ENCODE measurements at regions not wholly inside any gene's neighbourhood (a gene's known extent, or its start where the extent isn't known, plus 50 kb on each side); places are given as distances from the start of the nearest gene placed in this dataset.

DNA sequence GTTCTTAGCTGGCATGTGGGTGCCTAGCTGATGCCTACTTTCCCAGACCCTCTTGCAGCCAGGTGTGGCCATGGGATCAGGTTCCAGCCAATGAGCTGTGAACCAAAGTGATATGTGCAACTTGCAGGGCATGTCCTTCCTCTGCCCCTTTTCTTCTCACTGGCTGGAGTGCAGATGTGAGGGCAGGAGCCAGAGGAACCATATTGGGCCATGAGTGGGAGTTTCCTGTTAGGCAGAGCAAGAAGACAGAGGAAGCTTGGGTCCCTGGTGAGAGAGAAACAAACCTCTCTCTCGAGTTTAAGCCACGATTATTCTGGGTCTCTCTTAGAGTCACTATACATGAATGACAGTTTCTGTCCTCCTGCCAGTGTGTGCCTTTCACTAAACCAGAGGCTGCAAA is 120.4 kb upstream of the STX18 start:
- no peak overlapping the region for H2AFZ ChIP-seq (ENCODE audit: control insufficient read depth, low read length)
- no peak overlapping the region for H3K4me2 ChIP-seq (ENCODE audit: control insufficient read depth, extremely low read depth, insufficient read depth, low read depth, low read length)
- no peak for FAIRE-seq

DNA sequence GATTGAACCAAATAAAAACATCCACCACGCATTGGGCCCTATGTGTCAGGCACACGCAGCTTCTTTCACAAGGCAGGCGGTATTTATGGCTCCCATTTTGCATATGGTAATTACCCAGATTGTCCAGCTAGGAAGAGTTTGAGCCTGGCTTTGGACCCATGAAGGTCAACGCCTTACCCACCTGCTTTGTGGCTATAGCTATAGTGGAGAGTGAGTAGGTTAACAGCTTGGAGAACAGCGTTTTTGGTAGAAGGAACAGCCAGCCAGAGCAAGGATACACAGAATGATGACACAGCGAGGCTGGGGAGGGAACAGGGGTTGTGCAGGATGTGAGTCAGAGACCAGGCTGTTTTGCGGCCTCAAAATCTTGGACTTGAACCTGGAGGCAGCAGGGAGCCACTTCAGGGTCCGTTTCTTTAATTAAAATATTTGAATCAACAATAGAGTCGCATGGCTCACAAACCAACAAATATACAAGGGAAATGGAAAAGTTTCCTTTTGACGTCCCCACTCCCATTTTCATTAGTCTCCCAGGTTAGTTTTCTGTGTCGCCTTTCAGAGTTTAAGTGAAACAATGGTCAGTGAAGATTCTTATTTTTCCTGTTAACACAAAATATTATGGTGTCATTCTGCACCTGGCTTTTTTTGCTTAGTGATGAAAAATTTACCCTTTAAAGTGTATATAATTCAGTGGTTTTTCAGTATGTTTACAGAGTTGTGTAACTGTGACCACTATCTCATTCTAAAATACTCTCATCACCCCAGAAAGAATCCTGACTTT is 118.2 kb upstream of the STX18 start:
- Histone ChIP-seq H3K9me3 (ENCODE audit: control insufficient read depth, low read depth, low read length) (no peaks in the 10 kb centered on the region), H3K27ac (ENCODE audit: control insufficient read depth, insufficient read depth, low read length) (peak overlapping the region; percentile 34), H4K20me1 (ENCODE audit: control insufficient read depth, extremely low read depth, insufficient read depth, low read length) (no peaks in the 10 kb centered on the region), H3K4me3 (ENCODE audit: control insufficient read depth in 2 of 3, extremely low read depth in 1 of 3, insufficient read depth in 2 of 3, low read depth in 1 of 3, low read length in 3 of 3) (no peak overlapping the region), H3K27me3 (ENCODE audit: control insufficient read depth, extremely low read depth, insufficient read depth, low read length) (no peaks in the 10 kb centered on the region), H2AFZ (ENCODE audit: control insufficient read depth, low read length) (no peak overlapping the region), H3K9me1 (ENCODE audit: control insufficient read depth, extremely low read depth, insufficient read depth, low read length) (no peaks in the 10 kb centered on the region), H3K9ac (ENCODE audit: control insufficient read depth, extremely low read depth, insufficient read depth, low read length) (no peak overlapping the region), H3K4me2 (ENCODE audit: control insufficient read depth, extremely low read depth, insufficient read depth, low read depth, low read length) (no peak overlapping the region), H3K4me1 (ENCODE audit: control insufficient read depth, extremely low read depth, insufficient read depth, low read length) (peaks cover 12% of the 10 kb centered on the region), H3K79me2 (ENCODE audit: control insufficient read depth, insufficient read depth, low read length) (no peaks in the 10 kb centered on the region), H3K36me3 (ENCODE audit: control insufficient read depth in 2 of 2, extremely low read depth in 1 of 2, insufficient read depth in 2 of 2, low read length in 2 of 2) (no peaks in the 10 kb centered on the region)
- DNase-seq (ENCODE audit: low read depth, low spot score), result no peak
- dilution Hi-C loops (cut with MboI; ENCODE audit: extremely low pct_ligation_motif_present, low sequenced_read_pairs), result no loop called here
- TF ChIP-seq, protein P1, sequence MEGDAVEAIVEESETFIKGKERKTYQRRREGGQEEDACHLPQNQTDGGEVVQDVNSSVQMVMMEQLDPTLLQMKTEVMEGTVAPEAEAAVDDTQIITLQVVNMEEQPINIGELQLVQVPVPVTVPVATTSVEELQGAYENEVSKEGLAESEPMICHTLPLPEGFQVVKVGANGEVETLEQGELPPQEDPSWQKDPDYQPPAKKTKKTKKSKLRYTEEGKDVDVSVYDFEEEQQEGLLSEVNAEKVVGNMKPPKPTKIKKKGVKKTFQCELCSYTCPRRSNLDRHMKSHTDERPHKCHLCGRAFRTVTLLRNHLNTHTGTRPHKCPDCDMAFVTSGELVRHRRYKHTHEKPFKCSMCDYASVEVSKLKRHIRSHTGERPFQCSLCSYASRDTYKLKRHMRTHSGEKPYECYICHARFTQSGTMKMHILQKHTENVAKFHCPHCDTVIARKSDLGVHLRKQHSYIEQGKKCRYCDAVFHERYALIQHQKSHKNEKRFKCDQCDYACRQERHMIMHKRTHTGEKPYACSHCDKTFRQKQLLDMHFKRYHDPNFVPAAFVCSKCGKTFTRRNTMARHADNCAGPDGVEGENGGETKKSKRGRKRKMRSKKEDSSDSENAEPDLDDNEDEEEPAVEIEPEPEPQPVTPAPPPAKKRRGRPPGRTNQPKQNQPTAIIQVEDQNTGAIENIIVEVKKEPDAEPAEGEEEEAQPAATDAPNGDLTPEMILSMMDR (optimal IDR thresholded peaks at IDR 0.05 in 1 of 3, IDR thresholded peaks at IDR 0.05 in 1 of 3, conservative IDR thresholded peaks at IDR 0.05 in 1 of 3; ENCODE audit: extremely low read depth in 1 of 3, insufficient read depth in 2 of 3, low read length in 3 of 3), result no peak
- TF ChIP-seq EZH2 (IDR thresholded peaks at IDR 0.05; ENCODE audit: low read length), result no peak
- FAIRE-seq, result peak; percentile 94

More for the DNA sequence above, 120.4 kb upstream of the STX18 start:
- no peaks in the 10 kb centered on the region for H3K79me2 ChIP-seq (ENCODE audit: control insufficient read depth, insufficient read depth, low read length)
- no peak for DNase-seq (ENCODE audit: low read depth, low spot score)
- H4K20me1 ChIP-seq (ENCODE audit: control insufficient read depth, extremely low read depth, insufficient read depth, low read length), result no peaks in the 10 kb centered on the region
- H3K27ac ChIP-seq (ENCODE audit: control insufficient read depth, insufficient read depth, low read length), result no peak overlapping the region
- TF ChIP-seq, protein P1 (optimal IDR thresholded peaks at IDR 0.05 in 1 of 3, IDR thresholded peaks at IDR 0.05 in 1 of 3, conservative IDR thresholded peaks at IDR 0.05 in 1 of 3; ENCODE audit: extremely low read depth in 1 of 3, insufficient read depth in 2 of 3, low read length in 3 of 3), result no peak
- no peak for TF ChIP-seq EZH2 (IDR thresholded peaks at IDR 0.05; ENCODE audit: low read length)
- H3K9ac ChIP-seq (ENCODE audit: control insufficient read depth, extremely low read depth, insufficient read depth, low read length), result no peak overlapping the region
- no peaks in the 10 kb centered on the region for H3K27me3 ChIP-seq (ENCODE audit: control insufficient read depth, extremely low read depth, insufficient read depth, low read length)
- dilution Hi-C loops (cut with MboI; ENCODE audit: extremely low pct_ligation_motif_present, low sequenced_read_pairs), result no loop called here
- H3K4me3 ChIP-seq (ENCODE audit: control insufficient read depth in 2 of 3, extremely low read depth in 1 of 3, insufficient read depth in 2 of 3, low read depth in 1 of 3, low read length in 3 of 3), result no peak overlapping the region
- H3K4me1 ChIP-seq (ENCODE audit: control insufficient read depth, extremely low read depth, insufficient read depth, low read length), result peaks cover 12% of the 10 kb centered on the region
- no peaks in the 10 kb centered on the region for H3K9me1 ChIP-seq (ENCODE audit: control insufficient read depth, extremely low read depth, insufficient read depth, low read length)
- H3K9me3 ChIP-seq (ENCODE audit: control insufficient read depth, low read depth, low read length), result no peaks in the 10 kb centered on the region
- no peaks in the 10 kb centered on the region for H3K36me3 ChIP-seq (ENCODE audit: control insufficient read depth in 2 of 2, extremely low read depth in 1 of 2, insufficient read depth in 2 of 2, low read length in 2 of 2)
